GM23248 (cell line): ENCODE measurements at regions not wholly inside any gene's neighbourhood (a gene's known extent, or its start where the extent isn't known, plus 50 kb on each side); places are given as distances from the start of the nearest gene placed in this dataset.

Experiments used
- EZH2 ChIP-seq: fragments of 200-600 bp; sonication (generic); IDR thresholded peaks from 2 replicates; pipeline ENCODE4 v1.6.1; 2018; ENCODE audit warnings: antibody characterized with exemption, mild to moderate bottlenecking; ENCODE audit not compliant: insufficient read depth, poor library complexity, severe bottlenecking
- EZH2phosphoT487 ChIP-seq: fragments of 200-600 bp; sonication (generic); IDR thresholded peaks from 2 replicates; pipeline ENCODE4 v1.6.1; 2018; ENCODE audit warnings: antibody characterized with exemption, moderate library complexity, mild to moderate bottlenecking, low read depth; ENCODE audit not compliant: insufficient read depth

DNA sequence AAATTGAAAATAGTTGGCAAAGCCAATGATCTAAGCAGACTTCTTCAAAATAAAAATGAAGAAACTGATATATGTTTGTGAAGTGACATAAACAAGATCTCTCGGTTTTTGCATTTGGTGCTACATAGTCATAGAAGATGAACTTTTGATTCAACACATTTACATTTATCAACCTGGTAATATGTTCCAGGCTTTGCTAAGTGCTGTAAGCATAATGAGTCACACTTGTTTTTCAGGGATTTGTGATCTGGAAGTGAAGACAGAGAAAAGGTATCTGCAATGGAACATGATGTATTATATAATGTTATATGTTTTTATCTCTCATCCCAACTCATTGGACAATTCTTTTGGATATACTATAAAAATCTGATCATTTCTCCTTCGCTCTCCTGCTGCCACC, 801.4 kb downstream of the BRINP1 start:
- TF ChIP-seq EZH2phosphoT487, result no peak
- TF ChIP-seq EZH2, result no peak
